GM21447 (cell line): ENCODE measurements at regions not wholly inside any gene's neighbourhood (a gene's known extent, or its start where the extent isn't known, plus 50 kb on each side); places are given as distances from the start of the nearest gene placed in this dataset.

Experiments
- ATAC-seq: cut with Tn5 transposase; IDR thresholded peaks from one replicate; pipeline ENCODE4 v1.9.1; 2021; ENCODE audit not compliant: unreplicated experiment

GRCh38 chr14:24693983-24694382 is 60.0 kb upstream of the GZMB start:
- ATAC-seq = no peak

GRCh38 chr14:24693353-24693737 is 59.4 kb upstream of the GZMB start:
- ATAC-seq = no peak

- ATAC-seq = no peak
Observed at GRCh38 chr14:24692382-24693352, 58.7 kb upstream of the GZMB start.

GRCh38 chr14:24690492-24690891 is 56.5 kb upstream of the GZMB start:
- no peak for ATAC-seq

- ATAC-seq = no peak
Observed at GRCh38 chr14:24688030-24688658, 54.2 kb upstream of the GZMB start.
